Activated CD4-positive, alpha-beta memory T cell treated with anti-CD3 and anti-CD28 coated beads, Interleukin-2, amount 10 ng/mL, durations not matched to agents 7 days and 5 days (primary cell): ENCODE measurements at regions not wholly inside any gene's neighbourhood (a gene's known extent, or its start where the extent isn't known, plus 50 kb on each side); places are given as distances from the start of the nearest gene placed in this dataset.

Experiments
- CTCF ChIA-PET: fragments of 350-600 bp; sonication (Branson Sonifier 250); formaldehyde crosslinking; loops from one replicate; lab custom pipeline; 2021; ENCODE audit warnings: antibody characterized with exemption, inconsistent platforms; lab: Charles Lee
- POLR2A ChIA-PET: fragments of 350-600 bp; sonication (Branson Sonifier 250); formaldehyde crosslinking; loops from one replicate; lab custom pipeline; 2021; ENCODE audit warnings: antibody characterized with exemption; lab: Charles Lee
- DNase-seq: peaks from one replicate; pipeline ENCODE4 v3.0.0-alpha.2; 2020
- H3K27ac Mint-ChIP-seq: one replicate; pipeline ENCODE4 v1.8.0; 2021; ENCODE audit warnings: mild to moderate bottlenecking, mixed read lengths
- H3K27me3 Mint-ChIP-seq: one replicate; pipeline ENCODE4 v1.8.0; 2021; ENCODE audit warnings: mixed read lengths
- H3K36me3 Mint-ChIP-seq: one replicate; pipeline ENCODE4 v1.8.0; 2021; ENCODE audit warnings: low read depth, mixed read lengths
- H3K4me1 Mint-ChIP-seq: one replicate; pipeline ENCODE4 v1.8.0; 2021; ENCODE audit warnings: mixed read lengths
- H3K4me3 Mint-ChIP-seq: one replicate; pipeline ENCODE4 v1.8.0; 2021; ENCODE audit warnings: mild to moderate bottlenecking, mixed read lengths
- H3K9me3 Mint-ChIP-seq: one replicate; pipeline ENCODE4 v1.8.0; 2021; ENCODE audit warnings: mixed read lengths

GRCh38 chr4:36771411-36772153, 473.0 kb upstream of the NWD2 start:
- no peaks in the 10 kb centered on the region for H3K36me3 Mint-ChIP-seq
- DNase-seq, result no peak
- H3K4me3 Mint-ChIP-seq, result no peak overlapping the region
- ChIA-PET CTCF (no interaction called here), POLR2A (no interaction called here)
- H3K27me3 Mint-ChIP-seq, result no peaks in the 10 kb centered on the region
- H3K4me1 Mint-ChIP-seq, result peaks cover 11% of the 10 kb centered on the region
- no peak overlapping the region for H3K27ac Mint-ChIP-seq
- no peaks in the 10 kb centered on the region for H3K9me3 Mint-ChIP-seq

GRCh38 chr4:36772154-36772516, 472.4 kb upstream of the NWD2 start:
- no peak for DNase-seq
- H3K9me3 Mint-ChIP-seq, result no peaks in the 10 kb centered on the region
- no peaks in the 10 kb centered on the region for H3K27me3 Mint-ChIP-seq
- H3K4me3 Mint-ChIP-seq, result no peak overlapping the region
- H3K27ac Mint-ChIP-seq, result no peak overlapping the region
- H3K36me3 Mint-ChIP-seq, result no peaks in the 10 kb centered on the region
- POLR2A ChIA-PET, result no interaction called here
- CTCF ChIA-PET, result no interaction called here
- H3K4me1 Mint-ChIP-seq, result peaks cover 11% of the 10 kb centered on the region

- H3K9me3 Mint-ChIP-seq, result no peaks in the 10 kb centered on the region
- no peak overlapping the region for H3K4me3 Mint-ChIP-seq
- POLR2A ChIA-PET, result no interaction called here
- no peak overlapping the region for H3K27ac Mint-ChIP-seq
- H3K4me1 Mint-ChIP-seq, result peaks cover 11% of the 10 kb centered on the region
- CTCF ChIA-PET, result no interaction called here
- H3K36me3 Mint-ChIP-seq, result no peaks in the 10 kb centered on the region
- no peaks in the 10 kb centered on the region for H3K27me3 Mint-ChIP-seq
- DNase-seq, result no peak
Observed at GRCh38 chr4:36773467-36773866, 471.1 kb upstream of the NWD2 start.

- Mint-ChIP-seq H3K9me3 (no peaks in the 10 kb centered on the region), H3K27ac (no peak overlapping the region), H3K27me3 (no peaks in the 10 kb centered on the region), H3K4me3 (no peak overlapping the region), H3K36me3 (no peaks in the 10 kb centered on the region), H3K4me1 (peaks cover 11% of the 10 kb centered on the region)
- DNase-seq, result no peak
- CTCF ChIA-PET, result no interaction called here
- POLR2A ChIA-PET, result interaction anchor here (1.5 kb wide), 1 partner anchor 13 kb away, joined by 3 read pairs; no protein-coding TSS in a partner anchor
Observed at GRCh38 chr4:36775544-36775943, 469.0 kb upstream of the NWD2 start.

GRCh38 chr4:36779601-36780000, 464.9 kb upstream of the NWD2 start:
- Mint-ChIP-seq H3K27me3 (no peaks in the 10 kb centered on the region), H3K27ac (no peak overlapping the region), H3K4me3 (no peak overlapping the region), H3K4me1 (no peaks in the 10 kb centered on the region), H3K36me3 (no peaks in the 10 kb centered on the region), H3K9me3 (no peaks in the 10 kb centered on the region)
- POLR2A ChIA-PET, result no interaction called here
- DNase-seq, result no peak
- CTCF ChIA-PET, result no interaction called here

- Mint-ChIP-seq H3K27me3 (no peaks in the 10 kb centered on the region), H3K27ac (no peak overlapping the region), H3K36me3 (no peaks in the 10 kb centered on the region), H3K9me3 (no peaks in the 10 kb centered on the region), H3K4me3 (no peak overlapping the region), H3K4me1 (no peaks in the 10 kb centered on the region)
- CTCF ChIA-PET, result no interaction called here
- no peak for DNase-seq
- POLR2A ChIA-PET, result no interaction called here
Observed at GRCh38 chr4:36785973-36786372, 458.6 kb upstream of the NWD2 start.

GRCh38 chr4:36786519-36786918, 458.0 kb upstream of the NWD2 start:
- H3K27me3 Mint-ChIP-seq, result no peaks in the 10 kb centered on the region
- no peaks in the 10 kb centered on the region for H3K9me3 Mint-ChIP-seq
- H3K36me3 Mint-ChIP-seq, result no peaks in the 10 kb centered on the region
- no peak overlapping the region for H3K4me3 Mint-ChIP-seq
- POLR2A ChIA-PET, result no interaction called here
- no peak for DNase-seq
- H3K27ac Mint-ChIP-seq, result no peak overlapping the region
- H3K4me1 Mint-ChIP-seq, result no peaks in the 10 kb centered on the region
- CTCF ChIA-PET, result no interaction called here

- Mint-ChIP-seq H3K27ac (no peak overlapping the region), H3K36me3 (no peaks in the 10 kb centered on the region), H3K4me3 (no peak overlapping the region), H3K4me1 (no peaks in the 10 kb centered on the region), H3K9me3 (peaks cover 4% of the 10 kb centered on the region), H3K27me3 (no peaks in the 10 kb centered on the region)
- ChIA-PET POLR2A (no interaction called here), CTCF (no interaction called here)
- DNase-seq, result no peak
Observed at GRCh38 chr4:36794716-36795115, 449.8 kb upstream of the NWD2 start.

- CTCF ChIA-PET, result no interaction called here
- no peak for DNase-seq
- Mint-ChIP-seq H3K4me3 (no peak overlapping the region), H3K9me3 (no peaks in the 10 kb centered on the region), H3K4me1 (no peaks in the 10 kb centered on the region), H3K27ac (no peak overlapping the region), H3K36me3 (no peaks in the 10 kb centered on the region), H3K27me3 (no peaks in the 10 kb centered on the region)
- POLR2A ChIA-PET, result no interaction called here
Observed at GRCh38 chr4:36812149-36812548, 432.4 kb upstream of the NWD2 start.

GRCh38 chr4:36815536-36815935, 429.0 kb upstream of the NWD2 start:
- CTCF ChIA-PET, result no interaction called here
- Mint-ChIP-seq H3K9me3 (no peaks in the 10 kb centered on the region), H3K4me3 (no peak overlapping the region)

GRCh38 chr4:36823199-36823967, 421.2 kb upstream of the NWD2 start:
- H3K36me3 Mint-ChIP-seq, result no peaks in the 10 kb centered on the region
- no peak overlapping the region for H3K4me3 Mint-ChIP-seq
- ChIA-PET POLR2A (no interaction called here), CTCF (no interaction called here)
- no peaks in the 10 kb centered on the region for H3K9me3 Mint-ChIP-seq
- no peaks in the 10 kb centered on the region for H3K27me3 Mint-ChIP-seq
- no peaks in the 10 kb centered on the region for H3K4me1 Mint-ChIP-seq
- no peak for DNase-seq
- H3K27ac Mint-ChIP-seq, result no peak overlapping the region

More at GRCh38 chr4:36815536-36815935, 429.0 kb upstream of the NWD2 start:
- H3K27ac Mint-ChIP-seq, result no peak overlapping the region
- no peaks in the 10 kb centered on the region for H3K27me3 Mint-ChIP-seq
- DNase-seq, result no peak
- POLR2A ChIA-PET, result no interaction called here
- H3K4me1 Mint-ChIP-seq, result no peaks in the 10 kb centered on the region
- H3K36me3 Mint-ChIP-seq, result no peaks in the 10 kb centered on the region

GRCh38 chr4:36824682-36825081, 419.9 kb upstream of the NWD2 start:
- Mint-ChIP-seq H3K27me3 (no peaks in the 10 kb centered on the region), H3K4me3 (no peak overlapping the region), H3K9me3 (no peaks in the 10 kb centered on the region), H3K27ac (no peak overlapping the region), H3K4me1 (no peaks in the 10 kb centered on the region), H3K36me3 (no peaks in the 10 kb centered on the region)
- ChIA-PET CTCF (no interaction called here), POLR2A (no interaction called here)
- no peak for DNase-seq

- Mint-ChIP-seq H3K4me3 (no peak overlapping the region), H3K9me3 (no peaks in the 10 kb centered on the region), H3K27me3 (peaks cover 1% of the 10 kb centered on the region), H3K27ac (no peak overlapping the region), H3K4me1 (no peaks in the 10 kb centered on the region), H3K36me3 (no peaks in the 10 kb centered on the region)
- CTCF ChIA-PET, result no interaction called here
- no peak for DNase-seq
- POLR2A ChIA-PET, result no interaction called here
Observed at GRCh38 chr4:36835246-36835645, 409.3 kb upstream of the NWD2 start.
